GM23248 (cell line): ENCODE measurements at regions not wholly inside any gene's neighbourhood (a gene's known extent, or its start where the extent isn't known, plus 50 kb on each side); places are given as distances from the start of the nearest gene placed in this dataset.
A peak's percentile ranks its signal among the peaks of the same experiment; 100 is the strongest.

Experiments used
- DNase-seq: peaks from one replicate; pipeline ENCODE4 v3.0.0-alpha.2; 2015
- H2AFZ ChIP-seq: fragments of 200-600 bp; sonication (generic); 2 replicates; pipeline ENCODE4 v1.6.1; 2016; ENCODE audit warnings: antibody characterized with exemption
- H3F3A ChIP-seq: fragments of 200-600 bp; sonication (generic); 2 replicates; pipeline ENCODE4 v1.6.1; 2016; ENCODE audit warnings: mild to moderate bottlenecking, antibody characterized with exemption, mixed run types; ENCODE audit not compliant: insufficient read depth
- H3K27ac ChIP-seq: fragments of 200-600 bp; sonication (generic); 2 replicates; pipeline ENCODE4 v1.5.1; 2016; ENCODE audit warnings: mild to moderate bottlenecking
- H3K27me3 ChIP-seq: fragments of 200-600 bp; sonication (generic); replicated peaks from 2 replicates; pipeline ENCODE4 v1.6.1; 2016; ENCODE audit warnings: mild to moderate bottlenecking; ENCODE audit not compliant: insufficient read depth
- H3K36me3 ChIP-seq: fragments of 200-600 bp; sonication (generic); 2 replicates; pipeline ENCODE4 v1.6.1; 2016; ENCODE audit warnings: low read depth, mild to moderate bottlenecking
- H3K4me1 ChIP-seq: fragments of 200-600 bp; sonication (generic); 2 replicates; pipeline ENCODE4 v1.6.1; 2016; ENCODE audit warnings: mild to moderate bottlenecking; ENCODE audit not compliant: insufficient read depth
- H3K4me2 ChIP-seq: fragments of 200-600 bp; sonication (generic); one replicate; pipeline ENCODE4 v1.6.1; 2016; ENCODE audit warnings: mild to moderate bottlenecking; ENCODE audit not compliant: unreplicated experiment
- H3K4me3 ChIP-seq: fragments of 200-600 bp; sonication (generic); 2 replicates; pipeline ENCODE4 v1.5.1; 2016; ENCODE audit warnings: mild to moderate bottlenecking
- H3K79me2 ChIP-seq: fragments of 200-600 bp; sonication (generic); 2 replicates; pipeline ENCODE4 v1.6.1; 2016; ENCODE audit warnings: mild to moderate bottlenecking; ENCODE audit not compliant: insufficient read depth
- H3K9ac ChIP-seq: fragments of 200-600 bp; sonication (generic); 2 replicates; pipeline ENCODE4 v1.6.1; 2016; ENCODE audit warnings: mild to moderate bottlenecking
- H3K9me2 ChIP-seq: fragments of 200-600 bp; sonication (generic); 2 replicates; pipeline ENCODE4 v1.6.1; 2016; ENCODE audit warnings: mixed run types, mild to moderate bottlenecking, moderate library complexity; ENCODE audit not compliant: insufficient read depth
- H3K9me3 ChIP-seq: fragments of 200-600 bp; sonication (generic); one replicate; pipeline ENCODE4 v1.6.1; 2017; ENCODE audit warnings: low read depth
- H4K20me1 ChIP-seq: fragments of 200-600 bp; sonication (generic); 2 replicates; pipeline ENCODE4 v1.6.0; 2016; ENCODE audit not compliant: insufficient read depth
- EZH2 ChIP-seq: fragments of 200-600 bp; sonication (generic); IDR thresholded peaks from 2 replicates; pipeline ENCODE4 v1.6.1; 2018; ENCODE audit warnings: antibody characterized with exemption, mild to moderate bottlenecking; ENCODE audit not compliant: insufficient read depth, poor library complexity, severe bottlenecking
- EZH2phosphoT487 ChIP-seq: fragments of 200-600 bp; sonication (generic); IDR thresholded peaks from 2 replicates; pipeline ENCODE4 v1.6.1; 2018; ENCODE audit warnings: antibody characterized with exemption, moderate library complexity, mild to moderate bottlenecking, low read depth; ENCODE audit not compliant: insufficient read depth
- WGBS, 2 experiments: methylation state at CpG; one replicate each; pipeline ENCODE4 v1.1.6; 2015 to 2017; ENCODE audit warnings: low lambda C conversion rate in 2 of 2, low coverage in 1 of 2; ENCODE audit errors: missing lambda C conversion rate in 2 of 2; 5-methylcytosine and 5-hydroxymethylcytosine counted together
- in situ Hi-C: fragments of 300-500 bp; cut with MboI; formaldehyde crosslinking; loops from 2 replicates; pipeline ENCODE4 v1.15.0; 2020

- WGBS, 2 experiments = 47 to 64% methylated on average over 2 of the region's 2 CpGs
- in situ Hi-C loops = no loop called here
- Histone ChIP-seq H3K4me3 (no peak overlapping the region), H3K4me2 (no peak overlapping the region), H3F3A (no peaks in the 10 kb centered on the region), H3K4me1 (no peaks in the 10 kb centered on the region), H3K27me3 (no peaks in the 10 kb centered on the region), H3K9ac (no peak overlapping the region), H3K79me2 (no peaks in the 10 kb centered on the region), H3K27ac (no peak overlapping the region), H2AFZ (no peak overlapping the region), H3K9me2 (no peaks in the 10 kb centered on the region), H4K20me1 (no peaks in the 10 kb centered on the region), H3K9me3 (no peaks in the 10 kb centered on the region), H3K36me3 (no peaks in the 10 kb centered on the region)
- no peak for TF ChIP-seq EZH2phosphoT487
- no peak for TF ChIP-seq EZH2
- DNase-seq = no peak
Measured at GRCh38 chr1:60343736-60344135, 270.2 kb upstream of the C1orf87 start.

GRCh38 chr1:60342569-60342968 is 269.0 kb upstream of the C1orf87 start:
- H3K79me2 ChIP-seq = no peaks in the 10 kb centered on the region
- H2AFZ ChIP-seq = no peak overlapping the region
- in situ Hi-C loops = no loop called here
- no peak for TF ChIP-seq EZH2phosphoT487
- TF ChIP-seq EZH2 = no peak
- no peaks in the 10 kb centered on the region for H3F3A ChIP-seq
- H3K4me3 ChIP-seq = no peak overlapping the region
- H3K27me3 ChIP-seq = no peaks in the 10 kb centered on the region; the same call in 1 of the 2 replicates
- H3K36me3 ChIP-seq = no peaks in the 10 kb centered on the region
- H3K9me2 ChIP-seq = no peaks in the 10 kb centered on the region
- H3K4me1 ChIP-seq = no peaks in the 10 kb centered on the region
- no peak overlapping the region for H3K9ac ChIP-seq
- WGBS, 2 experiments = 0% methylated on average over 1 of the region's 1 CpG
- no peaks in the 10 kb centered on the region for H3K9me3 ChIP-seq
- no peak overlapping the region for H3K4me2 ChIP-seq
- DNase-seq = no peak
- H4K20me1 ChIP-seq = no peaks in the 10 kb centered on the region
- no peak overlapping the region for H3K27ac ChIP-seq

GRCh38 chr1:60341274-60341673 is 267.7 kb upstream of the C1orf87 start:
- in situ Hi-C loops = no loop called here
- H3K4me1 ChIP-seq = no peaks in the 10 kb centered on the region
- H3K9me3 ChIP-seq = no peaks in the 10 kb centered on the region
- no peak overlapping the region for H2AFZ ChIP-seq
- H3K27ac ChIP-seq = no peak overlapping the region
- no peak overlapping the region for H3K9ac ChIP-seq
- H3K4me2 ChIP-seq = no peak overlapping the region
- no peaks in the 10 kb centered on the region for H4K20me1 ChIP-seq
- no peaks in the 10 kb centered on the region for H3F3A ChIP-seq
- 68 to 79% methylated on average over 1 of the region's 1 CpG for WGBS, 2 experiments
- TF ChIP-seq EZH2phosphoT487 = no peak
- TF ChIP-seq EZH2 = no peak
- H3K9me2 ChIP-seq = no peaks in the 10 kb centered on the region
- H3K4me3 ChIP-seq = no peak overlapping the region
- no peaks in the 10 kb centered on the region; the same call in 1 of the 2 replicates for H3K27me3 ChIP-seq
- no peaks in the 10 kb centered on the region for H3K79me2 ChIP-seq
- no peak for DNase-seq
- no peaks in the 10 kb centered on the region for H3K36me3 ChIP-seq

- WGBS, 2 experiments = 64 to 69% methylated on average over 1 of the region's 1 CpG
- Histone ChIP-seq H4K20me1 (no peaks in the 10 kb centered on the region), H3K79me2 (no peaks in the 10 kb centered on the region), H3K4me1 (no peaks in the 10 kb centered on the region), H3K4me3 (no peak overlapping the region), H3F3A (no peaks in the 10 kb centered on the region), H3K9ac (no peak overlapping the region), H3K27ac (no peak overlapping the region), H3K27me3 (no peaks in the 10 kb centered on the region), H2AFZ (no peak overlapping the region), H3K36me3 (no peaks in the 10 kb centered on the region), H3K9me2 (no peaks in the 10 kb centered on the region), H3K9me3 (no peaks in the 10 kb centered on the region), H3K4me2 (no peak overlapping the region)
- in situ Hi-C loops = no loop called here
- TF ChIP-seq EZH2 (no peak), EZH2phosphoT487 (no peak)
- DNase-seq = peak; percentile 1
Measured at GRCh38 chr1:60331647-60332046, 258.1 kb upstream of the C1orf87 start.

GRCh38 chr1:60329651-60330050 is 256.1 kb upstream of the C1orf87 start:
- H3K27me3 ChIP-seq = no peaks in the 10 kb centered on the region
- H2AFZ ChIP-seq = no peak overlapping the region
- H3K9me3 ChIP-seq = no peaks in the 10 kb centered on the region
- no peak overlapping the region for H3K9ac ChIP-seq
- H3K9me2 ChIP-seq = no peaks in the 10 kb centered on the region
- no peak overlapping the region for H3K4me3 ChIP-seq
- TF ChIP-seq EZH2 (no peak), EZH2phosphoT487 (no peak)
- H3F3A ChIP-seq = no peaks in the 10 kb centered on the region
- DNase-seq = no peak
- H3K79me2 ChIP-seq = no peaks in the 10 kb centered on the region
- no peaks in the 10 kb centered on the region for H4K20me1 ChIP-seq
- no peak overlapping the region for H3K27ac ChIP-seq
- no peaks in the 10 kb centered on the region for H3K36me3 ChIP-seq
- H3K4me1 ChIP-seq = no peaks in the 10 kb centered on the region
- in situ Hi-C loops = no loop called here
- WGBS, 2 experiments = 6 to 10% methylated on average over 2 of the region's 2 CpGs
- H3K4me2 ChIP-seq = no peak overlapping the region
